ENCODE measurements at regions not wholly inside any gene's neighbourhood (a gene's known extent, or its start where the extent isn't known, plus 50 kb on each side); places are given as distances from the start of the nearest gene placed in this dataset.
A peak's percentile ranks its signal among the peaks of the same experiment; 100 is the strongest.

- Histone ChIP-seq H4K91ac (ENCODE audit: low read depth, low read length) (no peak overlapping the region), H3K18ac (ENCODE audit: low read length) (no peak overlapping the region), H3K4me2 (ENCODE audit: low read length) (peak overlapping the region; percentile 18), H3K4ac (ENCODE audit: low read depth, low read length) (no peak overlapping the region), H2BK120ac (ENCODE audit: insufficient read depth, low read length, poor library complexity) (peak overlapping the region; percentile 25), H3K79me1 (ENCODE audit: low read length) (peaks cover 2% of the 10 kb centered on the region), H3K14ac (ENCODE audit: low read length) (no peak overlapping the region), H3K4me1 (ENCODE audit: control insufficient read depth in 1 of 2, insufficient read depth in 2 of 2, low read length in 2 of 2) (peaks cover 0 to 6% of the 10 kb centered on the region in 2 experiments), H2BK5ac (ENCODE audit: low read depth, low read length, poor library complexity) (peak overlapping the region; percentile 46), H2BK12ac (ENCODE audit: low read length) (no peak overlapping the region), H3K27me3 (ENCODE audit: insufficient read depth, low read length) (no peaks in the 10 kb centered on the region), H3K23ac (ENCODE audit: low read length) (no peak overlapping the region), H2AK5ac (ENCODE audit: low read length) (no peak overlapping the region), H3K4me3 (ENCODE audit: low read depth, low read length) (no peak overlapping the region), H4K12ac (ENCODE audit: low read depth, low read length) (no peak overlapping the region), H4K8ac (ENCODE audit: low read depth, low read length) (no peak overlapping the region), H3K36me3 (ENCODE audit: control insufficient read depth in 1 of 2, insufficient read depth in 2 of 2, low read length in 2 of 2) (no peaks in the 10 kb centered on the region), H3K9ac (ENCODE audit: low read length) (no peak overlapping the region), H3K9me3 (ENCODE audit: insufficient read depth, low read depth, low read length) (no peaks in the 10 kb centered on the region), H3K27ac (ENCODE audit: low read depth, low read length) (peak overlapping the region; percentile 74), H3K79me2 (ENCODE audit: control insufficient read depth, insufficient read depth, low read length, poor library complexity) (no peaks in the 10 kb centered on the region), H2AFZ (ENCODE audit: insufficient read depth, low read length, poor library complexity) (no peak overlapping the region)
- WGBS (ENCODE audit: extremely low coverage, insufficient coverage, insufficient read length): no CpG with 5 or more reads among the region's 6 CpGs
- DNase-seq: no peak
These were observed 614.4 kb upstream of the NR2F2 start for GRCh38 chr15:95715906-95716656.

DNA sequence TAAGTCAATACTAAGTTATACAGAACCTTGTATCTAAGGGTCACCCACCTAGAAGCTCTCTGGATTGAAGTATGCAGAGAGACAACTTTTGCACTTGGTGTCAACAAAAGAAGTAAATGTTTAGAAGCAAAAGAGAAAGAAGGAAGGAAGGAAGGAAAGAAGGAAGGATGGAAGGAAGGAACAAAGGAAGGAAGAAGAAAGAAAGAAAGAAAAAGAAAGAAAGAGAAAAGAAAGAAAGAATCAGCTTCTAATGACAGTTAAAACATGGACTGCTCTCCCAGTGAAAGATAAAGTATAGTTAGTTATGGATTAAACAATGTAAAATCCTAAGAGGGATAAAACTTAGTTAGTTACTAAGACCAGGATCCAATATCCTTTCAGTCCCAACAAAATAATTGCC lies 613.8 kb upstream of the NR2F2 start:
- no peak overlapping the region for H4K8ac ChIP-seq (ENCODE audit: low read depth, low read length)
- no peak overlapping the region for H3K9ac ChIP-seq (ENCODE audit: low read length)
- H3K18ac ChIP-seq (ENCODE audit: low read length): no peak overlapping the region
- no peak overlapping the region for H2BK12ac ChIP-seq (ENCODE audit: low read length)
- H2BK120ac ChIP-seq (ENCODE audit: insufficient read depth, low read length, poor library complexity): no peak overlapping the region
- H2AK5ac ChIP-seq (ENCODE audit: low read length): no peak overlapping the region
- no peak overlapping the region for H3K4me3 ChIP-seq (ENCODE audit: low read depth, low read length)
- no peak overlapping the region for H3K27ac ChIP-seq (ENCODE audit: low read depth, low read length)
- H3K79me2 ChIP-seq (ENCODE audit: control insufficient read depth, insufficient read depth, low read length, poor library complexity): no peaks in the 10 kb centered on the region
- H3K14ac ChIP-seq (ENCODE audit: low read length): no peak overlapping the region
- no peak overlapping the region for H3K4ac ChIP-seq (ENCODE audit: low read depth, low read length)
- H3K23ac ChIP-seq (ENCODE audit: low read length): no peak overlapping the region
- DNase-seq: no peak
- H3K9me3 ChIP-seq (ENCODE audit: insufficient read depth, low read depth, low read length): no peaks in the 10 kb centered on the region
- no peak overlapping the region for H2BK5ac ChIP-seq (ENCODE audit: low read depth, low read length, poor library complexity)
- peaks cover 2% of the 10 kb centered on the region for H3K79me1 ChIP-seq (ENCODE audit: low read length)
- H3K27me3 ChIP-seq (ENCODE audit: insufficient read depth, low read length): no peaks in the 10 kb centered on the region
- peaks cover 0 to 6% of the 10 kb centered on the region in 2 experiments for H3K4me1 ChIP-seq (ENCODE audit: control insufficient read depth in 1 of 2, insufficient read depth in 2 of 2, low read length in 2 of 2)
- H4K91ac ChIP-seq (ENCODE audit: low read depth, low read length): no peak overlapping the region
- H3K36me3 ChIP-seq (ENCODE audit: control insufficient read depth in 1 of 2, insufficient read depth in 2 of 2, low read length in 2 of 2): no peaks in the 10 kb centered on the region
- H3K4me2 ChIP-seq (ENCODE audit: low read length): no peak overlapping the region
- H2AFZ ChIP-seq (ENCODE audit: insufficient read depth, low read length, poor library complexity): no peak overlapping the region
- H4K12ac ChIP-seq (ENCODE audit: low read depth, low read length): no peak overlapping the region

DNA sequence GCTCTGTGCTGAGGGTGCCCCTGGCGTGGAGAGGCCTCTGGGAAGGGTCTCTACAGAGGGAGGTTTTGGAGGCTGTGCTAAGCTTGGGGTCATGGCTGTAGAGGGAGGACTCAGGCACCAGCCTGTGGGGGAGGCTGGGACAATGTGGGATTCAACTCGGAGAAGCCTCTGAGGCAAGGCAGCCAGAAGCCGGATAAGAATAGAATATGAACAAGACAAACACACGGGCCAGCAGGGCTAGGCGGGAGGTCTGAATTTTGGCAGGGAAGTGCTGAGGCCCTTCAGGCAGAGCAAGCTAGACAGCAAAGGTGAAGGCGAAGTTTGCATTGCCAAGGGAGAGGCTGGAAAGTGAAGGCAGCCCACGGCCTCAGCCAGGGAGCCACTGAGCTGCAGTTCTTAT lies 612.1 kb upstream of the NR2F2 start:
- Histone ChIP-seq H3K18ac (ENCODE audit: low read length) (no peak overlapping the region), H3K9ac (ENCODE audit: low read length) (no peak overlapping the region), H3K4me3 (ENCODE audit: low read depth, low read length) (no peak overlapping the region), H4K8ac (ENCODE audit: low read depth, low read length) (no peak overlapping the region), H3K79me1 (ENCODE audit: low read length) (peaks cover 2% of the 10 kb centered on the region), H3K9me3 (ENCODE audit: insufficient read depth, low read depth, low read length) (no peaks in the 10 kb centered on the region), H3K4ac (ENCODE audit: low read depth, low read length) (no peak overlapping the region), H2AK5ac (ENCODE audit: low read length) (no peak overlapping the region), H3K79me2 (ENCODE audit: control insufficient read depth, insufficient read depth, low read length, poor library complexity) (no peaks in the 10 kb centered on the region), H2AFZ (ENCODE audit: insufficient read depth, low read length, poor library complexity) (peak overlapping the region; percentile 87), H4K12ac (ENCODE audit: low read depth, low read length) (no peak overlapping the region), H2BK5ac (ENCODE audit: low read depth, low read length, poor library complexity) (no peak overlapping the region), H3K14ac (ENCODE audit: low read length) (no peak overlapping the region), H3K27me3 (ENCODE audit: insufficient read depth, low read length) (no peaks in the 10 kb centered on the region), H2BK120ac (ENCODE audit: insufficient read depth, low read length, poor library complexity) (peak overlapping the region; percentile 60), H2BK12ac (ENCODE audit: low read length) (peak overlapping the region; percentile 69), H3K23ac (ENCODE audit: low read length) (no peak overlapping the region), H3K27ac (ENCODE audit: low read depth, low read length) (no peak overlapping the region), H4K91ac (ENCODE audit: low read depth, low read length) (no peak overlapping the region), H3K4me1 (ENCODE audit: control insufficient read depth in 1 of 2, insufficient read depth in 2 of 2, low read length in 2 of 2) (peaks cover 0 to 6% of the 10 kb centered on the region in 2 experiments), H3K36me3 (ENCODE audit: control insufficient read depth in 1 of 2, insufficient read depth in 2 of 2, low read length in 2 of 2) (no peaks in the 10 kb centered on the region), H3K4me2 (ENCODE audit: low read length) (no peak overlapping the region)
- no peak for DNase-seq
- WGBS (ENCODE audit: extremely low coverage, insufficient coverage, insufficient read length): no CpG with 5 or more reads among the region's 7 CpGs

GRCh38 chr15:95724908-95725633 lies 605.4 kb upstream of the NR2F2 start:
- no peak overlapping the region for H3K4me2 ChIP-seq (ENCODE audit: low read length)
- no peaks in the 10 kb centered on the region for H3K79me1 ChIP-seq (ENCODE audit: low read length)
- no peak overlapping the region for H4K91ac ChIP-seq (ENCODE audit: low read depth, low read length)
- no peak overlapping the region for H4K8ac ChIP-seq (ENCODE audit: low read depth, low read length)
- H3K79me2 ChIP-seq (ENCODE audit: control insufficient read depth, insufficient read depth, low read length, poor library complexity): no peaks in the 10 kb centered on the region
- H3K9ac ChIP-seq (ENCODE audit: low read length): no peak overlapping the region
- WGBS (ENCODE audit: extremely low coverage, insufficient coverage, insufficient read length): no CpG with 5 or more reads among the region's 3 CpGs
- no peak overlapping the region for H2AK5ac ChIP-seq (ENCODE audit: low read length)
- no peaks in the 10 kb centered on the region for H3K9me3 ChIP-seq (ENCODE audit: insufficient read depth, low read depth, low read length)
- no peak overlapping the region for H3K14ac ChIP-seq (ENCODE audit: low read length)
- no peak overlapping the region for H3K18ac ChIP-seq (ENCODE audit: low read length)
- H2BK12ac ChIP-seq (ENCODE audit: low read length): no peak overlapping the region
- H3K23ac ChIP-seq (ENCODE audit: low read length): no peak overlapping the region
- no peak overlapping the region for H3K4ac ChIP-seq (ENCODE audit: low read depth, low read length)
- H3K4me1 ChIP-seq (ENCODE audit: control insufficient read depth in 1 of 2, insufficient read depth in 2 of 2, low read length in 2 of 2): no peaks in the 10 kb centered on the region
- H2AFZ ChIP-seq (ENCODE audit: insufficient read depth, low read length, poor library complexity): no peak overlapping the region
- DNase-seq: no peak
- no peak overlapping the region for H3K27ac ChIP-seq (ENCODE audit: low read depth, low read length)
- no peak overlapping the region for H2BK5ac ChIP-seq (ENCODE audit: low read depth, low read length, poor library complexity)
- no peak overlapping the region for H4K12ac ChIP-seq (ENCODE audit: low read depth, low read length)
- no peak overlapping the region for H3K4me3 ChIP-seq (ENCODE audit: low read depth, low read length)
- H3K27me3 ChIP-seq (ENCODE audit: insufficient read depth, low read length): no peaks in the 10 kb centered on the region
- no peak overlapping the region for H2BK120ac ChIP-seq (ENCODE audit: insufficient read depth, low read length, poor library complexity)
- H3K36me3 ChIP-seq (ENCODE audit: control insufficient read depth in 1 of 2, insufficient read depth in 2 of 2, low read length in 2 of 2): no peaks in the 10 kb centered on the region

Data from trophoblast cell (in vitro differentiated cells and primary cell).